ENCODE measurements at regions not wholly inside any gene's neighbourhood (a gene's known extent, or its start where the extent isn't known, plus 50 kb on each side); places are given as distances from the start of the nearest gene placed in this dataset.

GRCh38 chr2:167599219-167599618 is 648.2 kb downstream of the STK39 start:
- intact Hi-C loops (cut with DNase I; ENCODE audit: low total_unique reads), result no loop called here
- Histone ChIP-seq H3K9me3 (no peaks in the 10 kb centered on the region), H3K27me3 (replicated peaks in 1 of 7) (no peaks in the 10 kb centered on the region), H3K4me1 (no peaks in the 10 kb centered on the region), H3K4me3 (no peak overlapping the region), H3K27ac (no peak overlapping the region), H3K36me3 (no peaks in the 10 kb centered on the region)
- no peak for DNase-seq
- WGBS, 5 donors, result 67 to 85% (median 72%) methylated on average over 1 of the region's 1 CpG
- TF ChIP-seq, protein P1, sequence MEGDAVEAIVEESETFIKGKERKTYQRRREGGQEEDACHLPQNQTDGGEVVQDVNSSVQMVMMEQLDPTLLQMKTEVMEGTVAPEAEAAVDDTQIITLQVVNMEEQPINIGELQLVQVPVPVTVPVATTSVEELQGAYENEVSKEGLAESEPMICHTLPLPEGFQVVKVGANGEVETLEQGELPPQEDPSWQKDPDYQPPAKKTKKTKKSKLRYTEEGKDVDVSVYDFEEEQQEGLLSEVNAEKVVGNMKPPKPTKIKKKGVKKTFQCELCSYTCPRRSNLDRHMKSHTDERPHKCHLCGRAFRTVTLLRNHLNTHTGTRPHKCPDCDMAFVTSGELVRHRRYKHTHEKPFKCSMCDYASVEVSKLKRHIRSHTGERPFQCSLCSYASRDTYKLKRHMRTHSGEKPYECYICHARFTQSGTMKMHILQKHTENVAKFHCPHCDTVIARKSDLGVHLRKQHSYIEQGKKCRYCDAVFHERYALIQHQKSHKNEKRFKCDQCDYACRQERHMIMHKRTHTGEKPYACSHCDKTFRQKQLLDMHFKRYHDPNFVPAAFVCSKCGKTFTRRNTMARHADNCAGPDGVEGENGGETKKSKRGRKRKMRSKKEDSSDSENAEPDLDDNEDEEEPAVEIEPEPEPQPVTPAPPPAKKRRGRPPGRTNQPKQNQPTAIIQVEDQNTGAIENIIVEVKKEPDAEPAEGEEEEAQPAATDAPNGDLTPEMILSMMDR (IDR thresholded peaks at IDR 0.05 in 8 of 11, conservative IDR thresholded peaks at IDR 0.05 in 3 of 11), result no peak
- TF ChIP-seq POLR2A (IDR thresholded peaks at IDR 0.05) (no peak), POLR2AphosphoS5 (IDR thresholded peaks at IDR 0.05) (no peak)

- no peaks in the 10 kb centered on the region for H3K36me3 ChIP-seq
- H3K27me3 ChIP-seq (replicated peaks in 1 of 7), result no peaks in the 10 kb centered on the region
- H3K9me3 ChIP-seq, result no peaks in the 10 kb centered on the region
- 24 to 40% (median 39%) methylated on average over 3 of the region's 3 CpGs for WGBS, 5 donors
- intact Hi-C loops (cut with DNase I; ENCODE audit: low total_unique reads), result no loop called here
- no peak for DNase-seq
- H3K4me3 ChIP-seq, result no peak overlapping the region
- no peak overlapping the region for H3K27ac ChIP-seq
- TF ChIP-seq, protein P1 (IDR thresholded peaks at IDR 0.05 in 8 of 11, conservative IDR thresholded peaks at IDR 0.05 in 3 of 11), result no peak
- TF ChIP-seq POLR2A (IDR thresholded peaks at IDR 0.05) (no peak), POLR2AphosphoS5 (IDR thresholded peaks at IDR 0.05) (no peak)
- H3K4me1 ChIP-seq, result no peaks in the 10 kb centered on the region
These were observed 651.4 kb downstream of the STK39 start for GRCh38 chr2:167595839-167596471.

DNA sequence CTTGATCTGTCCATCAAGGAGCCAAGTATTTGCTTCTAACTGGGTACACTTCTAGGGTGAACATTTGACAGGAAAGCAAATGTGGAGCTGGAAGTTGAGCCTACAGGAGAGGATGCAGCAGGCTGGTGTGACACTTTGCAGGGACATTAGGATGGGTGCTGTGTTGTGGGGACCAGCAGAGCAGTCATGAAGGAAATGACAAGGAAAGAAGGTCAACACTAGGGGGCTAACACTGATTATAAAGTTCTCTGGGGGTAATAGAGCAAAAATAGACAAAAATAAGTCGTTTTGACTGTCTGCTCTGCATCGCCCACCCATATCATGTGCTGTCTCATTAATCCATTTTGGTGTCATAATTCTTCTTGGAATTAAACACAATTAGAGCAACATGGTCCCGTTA is 652.4 kb downstream of the STK39 start:
- DNase-seq, result no peak
- Histone ChIP-seq H3K4me3 (no peak overlapping the region), H3K4me1 (no peaks in the 10 kb centered on the region), H3K27me3 (replicated peaks in 1 of 7) (no peaks in the 10 kb centered on the region), H3K36me3 (no peaks in the 10 kb centered on the region), H3K27ac (no peak overlapping the region), H3K9me3 (no peaks in the 10 kb centered on the region)
- 79 to 91% (median 82%) methylated on average over 3 of the region's 3 CpGs for WGBS, 5 donors
- no peak for TF ChIP-seq POLR2A (IDR thresholded peaks at IDR 0.05)
- TF ChIP-seq, protein P1 (IDR thresholded peaks at IDR 0.05 in 8 of 11, conservative IDR thresholded peaks at IDR 0.05 in 3 of 11), result no peak
- TF ChIP-seq POLR2AphosphoS5 (IDR thresholded peaks at IDR 0.05), result no peak
- intact Hi-C loops (cut with DNase I; ENCODE audit: low total_unique reads), result no loop called here

- intact Hi-C loops (cut with DNase I; ENCODE audit: low total_unique reads), result no loop called here
- H3K27ac ChIP-seq, result no peak overlapping the region
- no peaks in the 10 kb centered on the region for H3K36me3 ChIP-seq
- H3K9me3 ChIP-seq, result no peaks in the 10 kb centered on the region
- H3K27me3 ChIP-seq (replicated peaks in 1 of 7), result no peaks in the 10 kb centered on the region
- no peak overlapping the region for H3K4me3 ChIP-seq
- no peaks in the 10 kb centered on the region for H3K4me1 ChIP-seq
- TF ChIP-seq, protein P1 (IDR thresholded peaks at IDR 0.05 in 8 of 11, conservative IDR thresholded peaks at IDR 0.05 in 3 of 11), result no peak
- TF ChIP-seq POLR2A (IDR thresholded peaks at IDR 0.05) (no peak), POLR2AphosphoS5 (IDR thresholded peaks at IDR 0.05) (no peak)
- DNase-seq, result no peak
These were observed 655.0 kb downstream of the STK39 start for GRCh38 chr2:167592441-167592840.
